GM12878 (cell line): ENCODE measurements at regions not wholly inside any gene's neighbourhood (a gene's known extent, or its start where the extent isn't known, plus 50 kb on each side); places are given as distances from the start of the nearest gene placed in this dataset.

ENCODE experiments used
- ATAC-seq: fragments of 200-7000 bp; cut with Tn5 transposase; 3 replicates; pipeline ENCODE4 v1.9.1; 2020; ENCODE audit warnings: mild to moderate bottlenecking, moderate library complexity
- BruUV-seq: library from RNA; stranded (reverse); fragments of 400-500 nt; replicated peaks from 2 replicates; lab custom pipeline; 2021; lab: Mats Ljungman, UMichigan
- CTCF ChIA-PET: fragments of 300-600 bp; sonication (Branson Sonifier 250); formaldehyde crosslinking; extraction: SDS; loops from one replicate; lab custom pipeline; 2021; ENCODE audit warnings: inconsistent platforms; lab: Yijun Ruan, JAX
- POLR2A ChIA-PET: fragments of 350-600 bp; formaldehyde crosslinking; extraction: SDS; loops from one replicate; lab custom pipeline; 2021; ENCODE audit warnings: inconsistent platforms; lab: Charles Lee
- RAD21 ChIA-PET: fragments of 300-600 bp; sonication (Branson Sonifier 250); formaldehyde crosslinking; loops from one replicate; lab custom pipeline; 2023; ENCODE audit warnings: antibody characterized with exemption; ENCODE audit not compliant: unreplicated experiment; lab: Charles Lee
- SMC1A ChIA-PET: fragments of 300-600 bp; sonication (Branson Sonifier 250); formaldehyde crosslinking; loops from one replicate; lab custom pipeline; 2023; ENCODE audit not compliant: unreplicated experiment, uncharacterized antibody; lab: Charles Lee
- DNase-seq: peaks from one replicate; pipeline ENCODE4 v3.0.0-alpha.2; 2011; ENCODE audit warnings: low read depth, low spot score
- FAIRE-seq: peaks from 3 replicates; lab custom pipeline; 2011; peaks lifted over from hg19 to GRCh38; lab: Jason Lieb, UNC
- H2AFZ ChIP-seq: 2 replicates; pipeline ENCODE4 v1.6.0; 2011; ENCODE audit warnings: low read depth, low read length, control low read depth; ENCODE audit not compliant: control insufficient read depth
- H3K27ac ChIP-seq: 2 replicates; pipeline ENCODE4 v1.5.1; 2011; ENCODE audit warnings: control low read depth; ENCODE audit not compliant: control insufficient read depth, insufficient read depth
- H3K27me3 ChIP-seq, 2 experiments: replicated peaks in 1 of 2; 2 replicates each; pipeline versions ENCODE4 v1.6.0 to v1.6.1; 2011; ENCODE audit warnings: low read length in 1 of 2; ENCODE audit not compliant: control insufficient read depth in 2 of 2, insufficient read depth in 2 of 2
- H3K36me3 ChIP-seq, 2 experiments: 2 replicates each; pipeline ENCODE4 v1.5.1; 2011; ENCODE audit warnings: low read length in 1 of 2; ENCODE audit not compliant: control insufficient read depth in 2 of 2, insufficient read depth in 2 of 2
- H3K4me1 ChIP-seq: 2 replicates; pipeline ENCODE4 v1.6.1; 2011; ENCODE audit warnings: mild to moderate bottlenecking, low read length, moderate library complexity, mixed read lengths; ENCODE audit not compliant: control insufficient read depth, insufficient read depth
- H3K4me2 ChIP-seq: 2 replicates; pipeline ENCODE4 v1.6.0; 2011; ENCODE audit warnings: control low read depth; ENCODE audit not compliant: control insufficient read depth, insufficient read depth
- H3K4me3 ChIP-seq: fragments of 200-600 bp; sonication (generic); 2 replicates; pipeline ENCODE4 v1.5.1; 2016
- H3K79me2 ChIP-seq: 2 replicates; pipeline ENCODE4 v1.6.0; 2011; ENCODE audit warnings: low read length; ENCODE audit not compliant: control insufficient read depth, insufficient read depth
- H3K9ac ChIP-seq: 2 replicates; pipeline ENCODE4 v1.8.0; 2011; ENCODE audit warnings: low read length, control low read depth, mixed read lengths; ENCODE audit not compliant: control insufficient read depth, insufficient read depth
- H3K9me3 ChIP-seq: replicated peaks from 3 replicates; pipeline ENCODE4 v1.5.1; 2011; ENCODE audit warnings: mild to moderate bottlenecking, low read length; ENCODE audit not compliant: control insufficient read depth, insufficient read depth
- H4K20me1 ChIP-seq: 2 replicates; pipeline ENCODE4 v1.6.0; 2011; ENCODE audit not compliant: control insufficient read depth, insufficient read depth
- BACH1 ChIP-seq: fragments of 450-650 bp; IDR thresholded peaks from 2 replicates; pipeline ENCODE4 v1.6.1; 2017; ENCODE audit warnings: mild to moderate bottlenecking, borderline replicate concordance
- BRCA1 ChIP-seq: IDR thresholded peaks from 2 replicates; pipeline ENCODE4 v1.6.1; 2011; ENCODE audit warnings: low read depth, low read length, improper control_type of control experiment
- MTA3 ChIP-seq: IDR thresholded peaks from 2 replicates; pipeline ENCODE4 v1.6.1; 2012; ENCODE audit warnings: low read length, inconsistent platforms, borderline replicate concordance
- RFX5 ChIP-seq: IDR thresholded peaks from 2 replicates; pipeline ENCODE4 v1.6.1; 2011; ENCODE audit warnings: low read depth, low read length, improper control_type of control experiment
- ZBED1 ChIP-seq: IDR thresholded peaks from 2 replicates; pipeline ENCODE4 v1.6.1; 2016; ENCODE audit warnings: borderline replicate concordance
- ZNF384 ChIP-seq: IDR thresholded peaks from 2 replicates; pipeline ENCODE4 v1.6.1; 2012; ENCODE audit warnings: low read depth, mild to moderate bottlenecking, low read length, improper control_type of control experiment, borderline replicate concordance
- WGBS: methylation state at CpG from one replicate; pipeline ENCODE4 v1.1.6; 2016; ENCODE audit warnings: low lambda C conversion rate; ENCODE audit not compliant: insufficient replicate concordance, insufficient coverage; ENCODE audit errors: missing lambda C conversion rate; 5-methylcytosine and 5-hydroxymethylcytosine counted together
- in situ Hi-C: fragments of 300-500 bp; cut with MboI; formaldehyde crosslinking; loops from 9 replicates; pipeline ENCODE4 v1.14.3; 2018; ENCODE audit warnings: mixed read lengths
- intact Hi-C: fragments of 100-400 bp; cut with micrococcal nuclease; formaldehyde crosslinking; loops from one replicate; pipeline ENCODE4 v1.14.2; 2022; ENCODE audit not compliant: unreplicated experiment
- TF ChIP-seq, protein P1 (sequence below): fragments of 150-350 bp; IDR thresholded peaks from 2 replicates; pipeline ENCODE4 v1.6.1; 2014; ENCODE audit warnings: mild to moderate bottlenecking, low read depth, low read length
- TF ChIP-seq, protein P2 (sequence below): fragments of 450-650 bp; IDR thresholded peaks from 2 replicates; pipeline ENCODE4 v1.6.1; 2017; ENCODE audit warnings: mild to moderate bottlenecking, moderate library complexity

DNA sequence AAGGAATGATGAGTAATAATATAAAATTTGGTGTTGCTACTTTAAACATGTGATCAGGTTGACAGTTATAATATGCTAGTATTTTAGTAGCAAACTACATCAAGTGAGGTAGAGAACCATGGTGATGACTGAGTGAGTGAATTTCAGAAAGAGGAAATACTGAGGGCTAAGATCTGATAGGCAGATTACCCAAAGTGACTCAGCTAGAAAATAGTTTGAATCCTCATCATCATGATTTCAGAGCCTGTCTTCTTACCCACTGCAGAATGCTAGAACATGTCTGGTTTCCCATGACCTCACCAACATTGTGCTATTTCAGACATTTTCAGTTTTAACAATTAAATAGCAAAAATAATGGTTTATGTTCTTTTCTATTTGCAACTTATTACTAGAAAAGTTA lies 602.1 kb downstream of the TAF11L14 start (continued):
- TF ChIP-seq MTA3 (no peak), BACH1 (no peak)

DNA sequence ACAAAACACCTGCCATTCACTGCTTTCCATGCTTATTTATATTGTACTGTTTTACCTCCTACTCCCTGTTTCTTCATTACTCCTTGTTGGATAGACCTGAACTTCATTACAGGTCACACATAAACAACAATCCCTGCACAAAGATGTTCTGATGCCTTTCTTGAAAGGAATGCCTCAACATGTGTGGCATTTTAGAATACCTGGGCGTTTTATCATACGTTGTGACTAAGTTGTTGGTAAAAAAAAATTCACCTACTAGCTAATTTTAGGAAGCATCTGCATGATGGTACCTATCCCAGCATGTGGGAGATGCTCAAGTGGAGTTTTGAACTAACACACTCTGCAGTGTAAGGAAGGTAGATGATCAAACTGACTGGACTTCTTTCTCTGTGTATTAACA lies 604.1 kb downstream of the TAF11L14 start:
- SMC1A ChIA-PET = no interaction called here
- TF ChIP-seq, protein P1, sequence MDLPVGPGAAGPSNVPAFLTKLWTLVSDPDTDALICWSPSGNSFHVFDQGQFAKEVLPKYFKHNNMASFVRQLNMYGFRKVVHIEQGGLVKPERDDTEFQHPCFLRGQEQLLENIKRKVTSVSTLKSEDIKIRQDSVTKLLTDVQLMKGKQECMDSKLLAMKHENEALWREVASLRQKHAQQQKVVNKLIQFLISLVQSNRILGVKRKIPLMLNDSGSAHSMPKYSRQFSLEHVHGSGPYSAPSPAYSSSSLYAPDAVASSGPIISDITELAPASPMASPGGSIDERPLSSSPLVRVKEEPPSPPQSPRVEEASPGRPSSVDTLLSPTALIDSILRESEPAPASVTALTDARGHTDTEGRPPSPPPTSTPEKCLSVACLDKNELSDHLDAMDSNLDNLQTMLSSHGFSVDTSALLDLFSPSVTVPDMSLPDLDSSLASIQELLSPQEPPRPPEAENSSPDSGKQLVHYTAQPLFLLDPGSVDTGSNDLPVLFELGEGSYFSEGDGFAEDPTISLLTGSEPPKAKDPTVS = no peak
- TF ChIP-seq RFX5 = no peak
- TF ChIP-seq ZNF384 = no peak
- TF ChIP-seq, protein P2, sequence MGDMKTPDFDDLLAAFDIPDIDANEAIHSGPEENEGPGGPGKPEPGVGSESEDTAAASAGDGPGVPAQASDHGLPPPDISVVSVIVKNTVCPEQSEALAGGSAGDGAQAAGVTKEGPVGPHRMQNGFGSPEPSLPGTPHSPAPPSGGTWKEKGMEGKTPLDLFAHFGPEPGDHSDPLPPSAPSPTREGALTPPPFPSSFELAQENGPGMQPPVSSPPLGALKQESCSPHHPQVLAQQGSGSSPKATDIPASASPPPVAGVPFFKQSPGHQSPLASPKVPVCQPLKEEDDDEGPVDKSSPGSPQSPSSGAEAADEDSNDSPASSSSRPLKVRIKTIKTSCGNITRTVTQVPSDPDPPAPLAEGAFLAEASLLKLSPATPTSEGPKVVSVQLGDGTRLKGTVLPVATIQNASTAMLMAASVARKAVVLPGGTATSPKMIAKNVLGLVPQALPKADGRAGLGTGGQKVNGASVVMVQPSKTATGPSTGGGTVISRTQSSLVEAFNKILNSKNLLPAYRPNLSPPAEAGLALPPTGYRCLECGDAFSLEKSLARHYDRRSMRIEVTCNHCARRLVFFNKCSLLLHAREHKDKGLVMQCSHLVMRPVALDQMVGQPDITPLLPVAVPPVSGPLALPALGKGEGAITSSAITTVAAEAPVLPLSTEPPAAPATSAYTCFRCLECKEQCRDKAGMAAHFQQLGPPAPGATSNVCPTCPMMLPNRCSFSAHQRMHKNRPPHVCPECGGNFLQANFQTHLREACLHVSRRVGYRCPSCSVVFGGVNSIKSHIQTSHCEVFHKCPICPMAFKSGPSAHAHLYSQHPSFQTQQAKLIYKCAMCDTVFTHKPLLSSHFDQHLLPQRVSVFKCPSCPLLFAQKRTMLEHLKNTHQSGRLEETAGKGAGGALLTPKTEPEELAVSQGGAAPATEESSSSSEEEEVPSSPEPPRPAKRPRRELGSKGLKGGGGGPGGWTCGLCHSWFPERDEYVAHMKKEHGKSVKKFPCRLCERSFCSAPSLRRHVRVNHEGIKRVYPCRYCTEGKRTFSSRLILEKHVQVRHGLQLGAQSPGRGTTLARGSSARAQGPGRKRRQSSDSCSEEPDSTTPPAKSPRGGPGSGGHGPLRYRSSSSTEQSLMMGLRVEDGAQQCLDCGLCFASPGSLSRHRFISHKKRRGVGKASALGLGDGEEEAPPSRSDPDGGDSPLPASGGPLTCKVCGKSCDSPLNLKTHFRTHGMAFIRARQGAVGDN = no peak
- no peak for TF ChIP-seq ZBED1
- TF ChIP-seq BRCA1 = no peak
- TF ChIP-seq, all 136 proteins: peak for 0
- WGBS = 5% methylated on average over 2 of the region's 2 CpGs

More for the DNA sequence above, 604.1 kb downstream of the TAF11L14 start:
- ATAC-seq = no peak
- BruUV-seq = no TSS peak
- Histone ChIP-seq H4K20me1 (no peaks in the 10 kb centered on the region), H3K79me2 (no peaks in the 10 kb centered on the region), H3K4me3 (no peak overlapping the region), H3K4me2 (no peak overlapping the region), H3K36me3 (no peaks in the 10 kb centered on the region), H3K9ac (no peak overlapping the region), H3K9me3 (no peaks in the 10 kb centered on the region), H3K27ac (no peak overlapping the region), H3K4me1 (no peaks in the 10 kb centered on the region), H2AFZ (no peak overlapping the region), H3K27me3 (no peaks in the 10 kb centered on the region)
- RAD21 ChIA-PET = no interaction called here
- DNase-seq = no peak
- CTCF ChIA-PET = no interaction called here
- intact Hi-C loops = no loop called here
- no peak for FAIRE-seq
- POLR2A ChIA-PET = no interaction called here
- in situ Hi-C loops = no loop called here
